OCI-LY7 (cell line): ENCODE measurements at regions not wholly inside any gene's neighbourhood (a gene's known extent, or its start where the extent isn't known, plus 50 kb on each side); places are given as distances from the start of the nearest gene placed in this dataset.

Experiments
- BruUV-seq: library from RNA; stranded (reverse); fragments of 400-500 nt; replicated peaks from 2 replicates; lab custom pipeline; 2021; lab: Mats Ljungman, UMichigan
- CTCF ChIA-PET: fragments of 300-600 bp; sonication (Branson Sonifier 250); formaldehyde crosslinking; loops from one replicate; lab custom pipeline; 2022; ENCODE audit warnings: antibody characterized with exemption; ENCODE audit not compliant: unreplicated experiment; lab: Charles Lee
- POLR2A ChIA-PET: fragments of 300-600 bp; sonication (Branson Sonifier 250); formaldehyde crosslinking; loops from one replicate; lab custom pipeline; 2022; ENCODE audit warnings: antibody characterized with exemption; lab: Charles Lee
- DNase-seq: peaks from one replicate; pipeline ENCODE4 v3.0.0-alpha.2; 2015; ENCODE audit warnings: low spot score
- H2AFZ ChIP-seq: fragments of 200-600 bp; sonication (generic), shearing (Covaris generic); 2 replicates; pipeline ENCODE4 v1.6.1; 2014; ENCODE audit warnings: mild to moderate bottlenecking, antibody characterized with exemption, low read length, moderate library complexity
- H3K27ac ChIP-seq: fragments of 200-600 bp; sonication (generic); 2 replicates; pipeline ENCODE4 v1.5.1; 2014; ENCODE audit warnings: mixed run types, low read depth, mild to moderate bottlenecking, moderate library complexity, low read length, inconsistent platforms; ENCODE audit not compliant: poor library complexity, severe bottlenecking
- H3K36me3 ChIP-seq: fragments of 200-600 bp; sonication (generic); 2 replicates; pipeline ENCODE4 v1.6.1; 2014; ENCODE audit warnings: mild to moderate bottlenecking, antibody characterized with exemption, low read length, moderate library complexity, mixed read lengths; ENCODE audit not compliant: insufficient read depth
- H3K4me1 ChIP-seq: fragments of 200-600 bp; sonication (generic); 2 replicates; pipeline ENCODE4 v1.5.1; 2014; ENCODE audit warnings: mild to moderate bottlenecking, low read length; ENCODE audit not compliant: insufficient read depth, poor library complexity, severe bottlenecking
- H3K4me2 ChIP-seq: fragments of 200-600 bp; sonication (generic); 2 replicates; pipeline ENCODE4 v1.6.1; 2014; ENCODE audit warnings: mild to moderate bottlenecking, low read length
- H3K4me3 ChIP-seq: fragments of 200-600 bp; sonication (generic); 2 replicates; pipeline ENCODE4 v1.5.1; 2014; ENCODE audit warnings: mild to moderate bottlenecking, low read depth, low read length; ENCODE audit not compliant: poor library complexity, severe bottlenecking
- H3K79me2 ChIP-seq: fragments of 200-600 bp; sonication (generic); 2 replicates; pipeline ENCODE4 v1.6.1; 2016; ENCODE audit warnings: low read depth, mild to moderate bottlenecking, low read length, moderate library complexity, mixed read lengths; ENCODE audit not compliant: insufficient read depth
- H3K9me2 ChIP-seq: fragments of 200-600 bp; sonication (generic); 2 replicates; pipeline ENCODE4 v1.6.1; 2016; ENCODE audit warnings: mild to moderate bottlenecking, low read length, mixed read lengths; ENCODE audit not compliant: insufficient read depth
- H3K9me3 ChIP-seq: fragments of 200-600 bp; sonication (generic); 2 replicates; pipeline ENCODE4 v1.6.1; 2014; ENCODE audit warnings: mild to moderate bottlenecking, mixed run types, low read length, mixed read lengths
- H4K20me1 ChIP-seq: fragments of 200-600 bp; sonication (generic); 2 replicates; pipeline ENCODE4 v1.6.1; 2014; ENCODE audit warnings: mild to moderate bottlenecking, antibody characterized with exemption, low read length, moderate library complexity, mixed read lengths; ENCODE audit not compliant: insufficient read depth
- CTCF ChIP-seq: fragments of 200-600 bp; sonication (generic); conservative IDR thresholded peaks from 2 replicates; pipeline ENCODE4 v1.5.1; 2014; ENCODE audit warnings: mild to moderate bottlenecking, antibody characterized with exemption, low read length, moderate library complexity, mixed read lengths
- EZH2phosphoT487 ChIP-seq: fragments of 200-600 bp; sonication (generic); IDR thresholded peaks from 2 replicates; pipeline ENCODE4 v1.6.1; 2018; ENCODE audit warnings: low read depth, borderline replicate concordance, mild to moderate bottlenecking, mixed run types, antibody characterized with exemption, low read length, moderate library complexity, mixed read lengths
- intact Hi-C: fragments of 100-400 bp; cut with micrococcal nuclease; formaldehyde crosslinking; loops from one replicate; pipeline ENCODE4 v1.10.0; 2022; ENCODE audit not compliant: unreplicated experiment

GRCh38 chr9:18122171-18122570 lies 351.8 kb upstream of the ADAMTSL1 start:
- no peak overlapping the region for H3K27ac ChIP-seq
- no peak for TF ChIP-seq CTCF
- TF ChIP-seq EZH2phosphoT487 = no peak
- H3K4me1 ChIP-seq = no peaks in the 10 kb centered on the region
- H3K4me2 ChIP-seq = no peak overlapping the region
- H3K9me3 ChIP-seq = no peaks in the 10 kb centered on the region
- no peaks in the 10 kb centered on the region for H3K79me2 ChIP-seq
- ChIA-PET POLR2A (no interaction called here), CTCF (no interaction called here)
- no peaks in the 10 kb centered on the region for H3K36me3 ChIP-seq
- no peak overlapping the region for H3K4me3 ChIP-seq
- H4K20me1 ChIP-seq = no peaks in the 10 kb centered on the region
- H2AFZ ChIP-seq = no peak overlapping the region
- BruUV-seq = no TSS peak
- intact Hi-C loops = no loop called here
- H3K9me2 ChIP-seq = no peaks in the 10 kb centered on the region
- no peak for DNase-seq

- intact Hi-C loops = no loop called here
- Histone ChIP-seq H3K4me3 (no peak overlapping the region), H3K4me1 (no peaks in the 10 kb centered on the region), H3K27ac (no peak overlapping the region), H3K9me2 (no peaks in the 10 kb centered on the region), H3K4me2 (no peak overlapping the region), H3K36me3 (no peaks in the 10 kb centered on the region), H4K20me1 (no peaks in the 10 kb centered on the region), H3K79me2 (no peaks in the 10 kb centered on the region), H3K9me3 (no peaks in the 10 kb centered on the region), H2AFZ (no peak overlapping the region)
- DNase-seq = no peak
- TF ChIP-seq EZH2phosphoT487 = no peak
- no peak for TF ChIP-seq CTCF
- POLR2A ChIA-PET = no interaction called here
- BruUV-seq = no TSS peak
- CTCF ChIA-PET = no interaction called here
Measured at GRCh38 chr9:18124760-18125159, 349.2 kb upstream of the ADAMTSL1 start.

GRCh38 chr9:18126831-18127498 lies 347.0 kb upstream of the ADAMTSL1 start:
- Histone ChIP-seq H3K4me1 (no peaks in the 10 kb centered on the region), H3K36me3 (no peaks in the 10 kb centered on the region), H3K4me2 (no peak overlapping the region), H3K79me2 (no peaks in the 10 kb centered on the region), H3K27ac (no peak overlapping the region), H2AFZ (no peak overlapping the region), H3K4me3 (no peak overlapping the region), H4K20me1 (no peaks in the 10 kb centered on the region), H3K9me2 (no peaks in the 10 kb centered on the region), H3K9me3 (no peaks in the 10 kb centered on the region)
- no peak for DNase-seq
- intact Hi-C loops = no loop called here
- BruUV-seq = no TSS peak
- no peak for TF ChIP-seq CTCF
- no peak for TF ChIP-seq EZH2phosphoT487
- CTCF ChIA-PET = no interaction called here
- POLR2A ChIA-PET = interaction anchor here (0.6 kb wide), 1 partner anchor 21 kb away, joined by 3 read pairs; no protein-coding TSS in a partner anchor
